AG08395 (cell line): ENCODE measurements at regions not wholly inside any gene's neighbourhood (a gene's known extent, or its start where the extent isn't known, plus 50 kb on each side); places are given as distances from the start of the nearest gene placed in this dataset.
"Not testable (repeated sequence)": the region's sequence is repeated elsewhere in the genome, so short reads cannot be mapped to it uniquely, and the experiment has no call there.

ENCODE experiments used
- DNase-seq: peaks from one replicate; pipeline ENCODE4 v3.0.0; 2012; ENCODE audit warnings: mixed read lengths, low spot score

DNA sequence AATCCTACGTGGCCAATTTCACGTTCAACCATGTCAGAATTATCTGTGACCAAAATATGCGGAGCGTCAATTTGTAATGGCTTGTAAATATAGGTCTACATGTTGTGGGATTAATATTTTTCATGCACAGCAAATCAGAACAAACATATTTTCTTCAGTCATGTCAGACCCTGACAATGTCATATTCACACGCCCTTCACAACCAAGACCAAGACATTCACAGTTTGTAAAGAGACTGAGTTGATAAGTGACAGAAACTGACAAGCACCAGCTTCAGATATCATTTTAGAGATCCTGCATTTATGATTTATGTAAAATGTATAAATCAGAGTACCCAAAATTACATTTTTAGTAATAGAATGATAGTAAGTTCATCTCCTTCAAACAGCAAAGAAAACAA is 57.3 kb upstream of the NOVA1 start:
- no peak for DNase-seq

DNA sequence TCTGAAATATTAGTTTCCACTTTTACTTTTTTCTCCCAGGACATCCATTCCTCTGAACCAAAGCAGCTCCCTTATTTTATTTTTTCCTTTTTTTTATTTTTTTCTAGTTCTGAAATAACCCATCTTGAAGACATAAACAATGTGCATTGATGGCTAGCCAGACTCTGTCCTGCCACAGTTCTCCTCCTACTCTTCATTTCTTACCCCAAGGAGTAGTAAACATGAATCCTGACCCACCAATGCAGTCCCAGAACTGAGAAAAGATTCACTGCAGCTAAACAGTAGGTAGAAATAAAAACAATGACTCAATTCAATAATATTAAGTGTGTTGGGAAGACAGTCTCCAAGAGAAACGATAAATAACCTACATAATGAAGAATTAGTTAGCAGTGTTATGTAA is 65.7 kb upstream of the NOVA1 start:
- no peak for DNase-seq

DNA sequence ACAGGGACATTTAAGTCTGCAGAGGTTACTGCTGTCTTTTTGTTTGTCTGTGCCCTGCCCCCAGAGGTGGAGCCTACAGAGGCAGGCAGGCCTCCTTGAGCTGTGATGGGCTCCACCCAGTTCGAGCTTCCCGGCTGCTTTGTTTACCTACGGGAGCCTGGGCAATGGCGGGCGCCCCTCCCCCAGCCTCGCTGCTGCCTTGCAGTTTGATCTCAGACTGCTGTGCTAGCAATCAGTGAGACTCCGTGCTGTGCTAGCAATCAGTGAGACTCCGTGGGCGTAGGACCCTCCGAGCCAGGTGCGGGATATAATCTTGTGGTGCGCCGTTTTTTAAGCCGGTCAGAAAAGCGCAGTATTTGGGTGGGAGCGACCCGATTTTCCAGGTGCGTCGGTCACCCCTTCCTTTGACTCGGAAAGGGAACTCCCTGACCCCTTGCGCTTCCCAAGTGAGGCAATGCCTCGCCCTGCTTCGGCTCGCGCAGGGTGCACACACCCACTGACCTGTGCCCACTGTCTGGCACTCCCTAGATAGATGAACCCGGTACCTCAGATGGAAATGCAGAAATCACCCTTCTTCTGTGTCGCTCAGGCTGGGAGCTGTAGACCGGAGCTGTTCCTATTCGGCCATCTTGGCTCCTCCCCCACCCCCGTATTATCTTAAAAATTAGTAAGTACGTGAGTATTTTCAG is 81.0 kb upstream of the NOVA1 start:
- not testable (repeated sequence) for DNase-seq

DNA sequence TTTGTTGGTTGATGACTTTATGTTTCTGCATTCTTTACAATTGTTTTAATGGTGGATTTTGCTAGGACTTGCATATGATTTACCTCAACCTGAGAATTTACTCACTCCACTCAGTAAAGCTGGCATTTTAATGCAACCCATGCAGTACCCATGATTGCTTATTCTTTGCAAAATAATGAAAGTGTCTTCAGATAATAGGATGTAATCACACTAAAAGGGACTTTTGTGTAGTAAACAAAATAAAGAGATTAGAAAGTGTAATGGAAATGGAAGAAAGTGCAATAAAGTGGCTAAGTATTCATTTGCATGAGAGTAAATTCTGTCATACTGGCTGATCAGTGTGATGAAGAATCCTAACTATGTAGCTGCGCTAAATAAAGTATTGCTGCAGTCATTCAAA is 87.6 kb upstream of the NOVA1 start:
- DNase-seq: no peak

DNA sequence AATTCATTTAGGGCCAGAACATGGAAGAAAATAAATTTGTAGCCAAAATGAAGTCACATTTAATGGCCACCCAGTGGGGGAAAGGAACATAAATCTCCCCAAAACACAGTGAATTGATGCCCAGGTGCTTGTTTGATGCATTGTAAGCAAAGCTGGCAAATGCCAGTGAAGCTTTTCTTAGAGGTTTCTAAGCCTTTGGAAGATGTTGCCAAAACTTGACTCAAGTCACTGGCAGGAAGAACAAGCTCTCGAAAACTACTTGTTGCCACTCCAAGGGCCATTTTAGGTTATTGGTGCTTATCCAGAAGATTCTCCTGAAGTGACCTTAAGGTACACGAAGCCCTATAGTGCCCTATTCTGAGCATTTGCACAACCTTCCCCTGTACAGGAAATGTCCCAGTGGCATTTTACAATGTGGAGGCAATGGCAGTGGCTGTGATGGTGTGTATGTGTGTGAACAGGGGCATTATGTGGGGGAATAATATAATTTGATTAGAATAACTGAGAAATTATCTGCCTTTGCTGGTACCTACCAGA is 89.5 kb upstream of the NOVA1 start:
- no peak for DNase-seq

DNA sequence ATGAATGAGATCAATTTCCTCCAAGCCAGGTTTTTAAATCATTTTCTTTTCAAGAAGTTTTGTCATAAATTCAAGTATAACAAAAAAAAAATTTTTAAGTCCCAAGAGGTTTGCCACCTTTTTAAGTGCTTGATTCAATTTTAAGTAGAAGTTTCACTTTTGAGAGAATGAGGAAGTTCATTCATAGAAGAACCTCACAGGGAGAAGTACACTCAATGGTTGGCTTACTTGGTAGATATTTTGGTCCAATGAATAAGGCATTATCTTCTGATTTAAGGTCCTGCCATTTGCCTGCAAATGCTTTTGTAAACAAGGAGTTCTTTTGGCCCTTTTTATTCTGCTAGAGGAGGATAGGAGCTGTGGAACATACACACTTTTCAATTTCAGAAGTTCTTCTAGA is 96.7 kb upstream of the NOVA1 start:
- DNase-seq: no peak

DNA sequence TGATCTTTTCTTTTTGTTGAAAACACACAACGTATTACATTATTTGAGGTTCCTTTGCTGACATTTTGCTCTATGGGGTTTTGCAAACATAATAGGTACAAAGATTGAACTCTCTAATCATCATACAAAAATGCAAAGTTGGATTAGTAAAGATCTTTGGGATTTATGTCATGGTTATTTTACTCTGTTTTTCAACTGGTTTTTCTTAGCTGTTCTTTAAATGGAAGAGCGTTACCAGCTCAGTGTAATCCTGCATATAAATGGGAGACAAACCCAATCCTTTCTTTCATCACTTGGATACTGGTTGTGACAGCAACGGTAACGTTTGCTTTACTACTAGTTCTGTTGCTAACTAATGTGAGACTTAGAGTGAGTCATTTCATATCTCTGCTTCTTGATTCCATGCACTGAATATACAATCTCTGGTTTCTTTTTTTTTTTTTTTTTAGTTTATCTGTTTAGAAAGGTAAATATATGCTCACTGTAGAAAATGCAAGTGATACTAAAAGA is 104.9 kb upstream of the NOVA1 start:
- no peak for DNase-seq

DNA sequence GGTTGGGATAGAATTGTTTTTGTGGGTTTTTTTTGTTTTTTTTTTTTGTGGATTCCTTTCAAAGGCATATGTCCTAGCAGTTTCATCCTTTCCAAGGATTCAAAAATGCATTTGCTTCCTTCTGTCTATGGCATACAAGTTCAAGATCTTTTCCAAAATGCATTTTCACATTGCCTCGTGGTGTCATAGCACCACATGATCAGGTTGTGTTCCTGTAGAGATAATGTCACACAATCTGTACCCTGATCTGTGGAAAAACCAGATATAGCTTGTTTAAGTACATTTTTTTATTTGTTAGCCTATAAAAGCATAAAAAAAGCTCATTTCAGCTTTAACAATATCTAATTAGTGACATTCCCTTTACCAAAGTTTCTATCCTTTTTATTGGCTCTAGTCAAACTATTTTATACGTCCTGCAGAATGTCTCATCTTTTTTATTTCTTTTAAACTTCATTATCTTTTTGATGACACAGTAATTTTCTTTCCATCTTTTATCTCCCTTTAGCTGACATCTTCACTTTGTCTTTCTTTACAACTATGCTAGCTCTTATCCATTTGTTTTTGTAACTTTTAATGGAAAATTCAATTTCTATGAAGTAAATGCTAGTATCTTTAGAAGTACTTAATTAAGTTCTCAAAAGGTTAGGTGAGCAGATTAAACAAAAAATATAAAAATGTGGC is 106.0 kb upstream of the NOVA1 start:
- no peak for DNase-seq

DNA sequence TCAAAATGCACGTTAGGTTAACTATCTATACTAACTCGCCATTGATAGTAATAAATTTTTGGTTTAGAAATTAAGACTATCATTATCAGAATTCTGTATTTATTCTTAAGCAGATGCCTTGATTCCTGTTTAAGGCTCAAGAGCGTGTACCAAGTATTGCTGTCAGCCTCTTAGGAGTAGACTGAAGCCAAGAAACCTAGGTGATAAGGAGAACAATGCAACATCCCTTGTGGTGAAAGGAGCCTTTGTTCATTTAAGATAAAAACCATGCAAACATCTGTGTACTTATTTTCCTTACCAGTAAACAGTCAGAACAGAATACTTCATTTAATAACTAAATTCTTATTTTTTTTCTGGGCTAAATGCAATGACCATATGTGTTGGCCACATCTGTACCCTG is 109.4 kb upstream of the NOVA1 start:
- no peak for DNase-seq

DNA sequence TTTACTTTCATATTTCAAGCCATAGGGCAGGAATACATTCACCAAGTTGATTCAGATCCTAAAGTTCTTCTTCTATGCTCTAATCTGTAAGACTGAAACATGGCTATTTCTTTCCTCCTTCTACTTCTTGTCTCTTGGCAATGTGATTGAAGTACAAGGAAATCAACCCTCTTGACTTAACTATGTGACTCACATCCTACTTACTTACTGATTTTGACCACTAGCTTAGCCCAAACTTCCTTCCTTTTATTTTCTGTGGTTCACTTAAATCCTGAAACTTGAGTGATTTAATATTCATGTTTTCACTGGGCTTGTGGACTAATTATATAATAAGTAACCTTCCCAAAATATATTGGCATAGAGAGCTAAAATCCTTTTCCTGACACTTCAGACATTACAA is 111.2 kb upstream of the NOVA1 start:
- peak; percentile 3 for DNase-seq

DNA sequence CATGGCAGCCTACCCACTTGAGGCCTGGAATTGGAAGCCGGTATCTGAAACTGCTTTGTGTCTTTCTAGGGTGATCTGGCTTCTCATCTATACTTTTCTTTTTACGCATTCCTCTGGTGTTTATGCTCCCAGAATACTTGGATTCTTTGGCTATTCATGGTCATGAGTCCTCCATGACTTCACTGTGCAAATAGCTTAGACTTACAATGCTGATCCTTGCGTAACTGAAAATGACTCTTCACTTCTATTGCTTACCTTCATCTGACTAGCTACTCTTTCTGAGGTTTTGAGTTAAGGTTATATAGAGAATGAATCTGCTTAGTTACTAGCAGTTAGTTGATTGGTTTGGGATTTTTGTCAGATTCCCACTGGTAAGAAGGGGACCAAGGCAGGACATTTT is 121.7 kb upstream of the NOVA1 start:
- peak; percentile 8 for DNase-seq

DNA sequence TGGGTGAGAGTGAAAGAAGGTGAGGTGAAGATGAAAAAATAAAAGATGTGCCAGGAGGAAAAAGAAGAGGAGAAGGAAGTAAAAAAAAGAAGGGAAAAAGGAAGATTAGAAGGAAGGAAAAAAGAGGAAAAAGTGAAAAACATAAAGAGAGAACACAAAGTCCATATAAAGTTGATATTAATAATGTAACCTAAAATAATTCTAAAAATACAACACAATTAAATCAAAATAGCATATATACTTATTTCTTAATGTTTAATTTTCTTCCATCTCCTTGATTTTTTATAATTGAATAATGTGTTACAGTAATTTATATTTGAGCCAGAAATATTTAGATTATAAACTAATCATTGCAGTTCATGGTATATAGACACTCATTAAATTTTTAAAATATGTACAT is 124.4 kb upstream of the NOVA1 start:
- DNase-seq: no peak

DNA sequence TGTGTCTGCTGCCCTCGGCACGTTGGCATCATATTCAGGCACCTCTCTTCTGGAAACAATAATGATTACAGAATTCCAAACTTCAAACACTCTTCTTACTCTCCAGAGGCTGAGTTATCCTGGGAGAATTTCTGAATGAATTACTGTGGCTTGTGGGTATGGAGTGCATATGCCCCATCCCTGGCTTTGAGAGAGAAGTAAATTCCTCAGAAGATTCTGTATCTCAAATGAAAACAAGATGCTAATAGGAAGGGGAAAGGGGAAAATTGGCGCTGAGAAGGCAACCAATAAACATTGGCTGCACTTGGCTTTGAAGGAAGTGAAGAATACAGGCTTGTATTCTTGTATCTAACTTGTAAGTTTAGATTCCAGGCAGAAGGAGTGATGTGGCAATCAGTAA is 132.0 kb upstream of the NOVA1 start:
- DNase-seq: peak; percentile 62

DNA sequence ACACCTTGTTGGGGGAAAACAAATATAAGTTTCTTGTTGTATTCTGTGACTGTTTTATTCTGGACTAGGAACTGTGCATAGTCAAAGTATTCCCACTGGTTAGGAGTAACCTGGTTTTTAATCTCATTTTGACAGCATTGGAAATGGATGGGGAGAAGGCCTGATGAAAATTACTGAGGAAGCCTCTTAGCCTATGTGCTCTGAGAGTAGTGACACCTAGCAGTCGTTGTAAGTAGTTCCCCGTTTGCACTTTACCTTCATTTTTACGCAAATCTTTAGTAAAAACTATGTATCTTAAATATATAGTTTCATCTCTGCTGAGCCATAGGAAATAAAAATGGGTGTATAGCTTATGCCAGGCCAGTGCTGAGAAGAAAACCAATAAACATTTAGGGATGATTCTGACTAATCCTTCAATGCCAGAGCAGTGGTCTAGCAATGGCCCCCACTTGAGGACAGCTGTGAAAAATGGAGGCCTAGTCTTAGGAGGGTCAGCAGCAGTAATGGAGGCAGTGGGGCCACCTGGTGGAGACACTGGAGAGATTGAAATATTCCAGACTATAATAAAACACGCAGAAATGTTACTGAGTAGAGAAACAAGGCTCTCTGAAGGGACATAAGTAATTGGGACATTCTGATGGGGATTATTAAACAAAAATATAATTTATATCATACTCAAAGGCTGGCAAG is 133.2 kb upstream of the NOVA1 start:
- peak; percentile 1 for DNase-seq

DNA sequence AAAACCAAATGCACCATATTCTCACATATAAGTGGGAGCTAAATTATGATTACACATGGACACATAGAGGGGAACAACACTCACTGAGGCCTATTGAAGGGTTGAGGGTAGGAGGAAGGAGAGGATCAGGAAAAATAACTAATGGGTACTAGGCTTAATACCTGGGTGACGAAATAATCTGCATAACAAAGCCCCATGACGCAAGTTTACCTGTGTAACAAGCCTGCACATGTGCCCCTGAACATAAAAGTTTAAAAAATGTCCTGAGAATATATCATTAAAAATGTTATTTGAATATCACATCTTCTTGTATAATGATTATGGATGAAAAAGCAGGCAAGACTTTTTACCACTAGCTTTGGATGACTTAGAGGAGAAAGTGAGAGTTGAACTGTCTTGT is 138.0 kb upstream of the NOVA1 start:
- no peak for DNase-seq

DNA sequence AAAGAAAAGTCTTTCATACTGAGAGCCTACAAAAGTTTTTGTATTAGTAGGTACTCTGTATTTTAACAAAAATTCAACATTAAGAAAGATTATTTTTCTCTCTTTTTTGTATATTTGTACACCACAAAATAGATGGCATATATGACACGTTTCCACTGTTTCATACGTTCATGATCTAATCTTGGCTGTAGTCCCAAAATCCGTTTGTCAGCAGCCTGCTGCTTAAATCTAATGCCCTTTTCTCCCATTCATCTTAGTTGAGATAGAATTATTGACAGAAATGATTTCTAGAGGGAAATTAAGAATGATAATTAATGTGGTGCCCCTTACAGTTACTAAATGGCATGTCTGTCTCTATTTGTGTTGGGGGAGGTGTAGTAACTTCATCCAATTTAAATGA is 140.7 kb upstream of the NOVA1 start:
- DNase-seq: no peak

DNA sequence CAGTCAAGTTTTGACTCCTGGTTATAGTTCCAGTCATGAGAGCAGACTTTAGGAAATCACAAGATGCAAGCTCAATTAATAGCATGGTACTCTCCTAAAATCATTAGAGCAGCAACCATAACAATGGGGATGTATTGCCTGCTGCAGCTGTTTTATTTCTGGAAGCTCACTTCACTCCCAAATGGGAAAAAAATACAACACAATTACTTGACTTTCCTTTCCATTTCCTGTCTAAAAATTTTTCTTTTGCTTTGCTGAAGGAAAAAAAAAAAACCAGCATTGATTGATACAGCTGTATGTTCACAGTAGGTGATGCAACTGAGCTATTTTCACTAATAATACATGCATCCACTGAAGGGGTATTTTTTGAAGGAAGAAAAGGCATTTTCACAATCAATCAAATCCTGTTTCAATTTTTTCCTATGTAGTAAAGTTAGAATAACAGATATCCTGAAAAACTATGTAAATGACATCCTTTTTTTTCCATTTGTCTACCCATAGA is 143.9 kb upstream of the NOVA1 start:
- no peak for DNase-seq

DNA sequence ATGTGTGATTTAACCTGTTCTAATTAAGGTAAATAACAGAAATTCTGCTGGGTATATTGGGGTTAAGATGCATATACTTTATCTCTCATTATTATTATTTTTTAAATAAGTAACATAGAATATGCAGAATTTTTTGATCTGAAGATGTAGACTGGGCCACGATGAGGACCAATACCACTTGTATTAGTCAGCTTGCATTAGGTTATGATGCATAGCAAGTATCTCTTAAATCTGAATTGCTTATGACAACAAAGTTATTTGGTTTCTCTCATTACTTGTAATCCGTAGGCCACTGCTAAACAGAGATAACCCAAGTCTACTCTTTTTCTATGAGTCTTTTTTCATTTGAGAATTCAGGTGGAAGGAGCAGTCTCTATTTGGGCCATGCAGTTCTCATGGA is 145.5 kb upstream of the NOVA1 start:
- DNase-seq: no peak

DNA sequence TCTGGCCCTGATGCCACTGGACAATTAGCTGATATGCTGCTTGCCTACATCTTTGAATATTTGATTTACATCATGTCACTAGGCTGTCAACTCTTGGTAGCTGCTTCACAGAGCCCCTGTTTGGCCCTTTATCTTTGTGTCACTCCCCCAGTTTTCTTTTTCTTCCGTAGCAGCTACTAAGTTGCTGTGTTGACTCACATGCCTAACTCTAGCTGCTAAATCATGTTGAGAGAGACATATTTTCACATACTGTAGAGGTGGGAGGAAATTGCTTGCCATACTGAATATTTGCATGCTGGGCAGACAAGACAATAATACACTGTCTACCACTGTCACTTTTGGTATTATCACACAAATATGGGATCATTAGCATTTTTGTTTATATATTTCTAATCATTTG is 147.1 kb upstream of the NOVA1 start:
- no peak for DNase-seq

DNA sequence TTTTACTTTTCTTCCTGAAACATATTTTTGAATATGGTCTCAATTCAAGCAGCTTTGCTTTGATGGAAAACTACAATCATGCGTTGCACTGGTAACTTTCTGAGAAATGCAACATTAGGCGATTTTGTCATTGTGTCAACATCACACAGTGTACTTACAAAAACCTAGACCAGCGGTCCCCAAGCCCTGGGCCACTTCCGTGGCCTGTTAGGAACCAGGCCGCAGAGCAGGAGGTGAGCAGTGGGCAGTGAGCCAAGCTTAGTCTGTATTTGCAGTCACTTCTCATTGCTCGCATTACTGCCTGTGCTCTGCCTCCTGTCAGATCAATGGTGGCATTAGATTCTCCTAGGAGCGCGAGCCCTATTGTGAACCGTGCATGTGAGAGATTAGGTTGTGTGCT is 163.7 kb upstream of the NOVA1 start:
- no peak for DNase-seq

DNA sequence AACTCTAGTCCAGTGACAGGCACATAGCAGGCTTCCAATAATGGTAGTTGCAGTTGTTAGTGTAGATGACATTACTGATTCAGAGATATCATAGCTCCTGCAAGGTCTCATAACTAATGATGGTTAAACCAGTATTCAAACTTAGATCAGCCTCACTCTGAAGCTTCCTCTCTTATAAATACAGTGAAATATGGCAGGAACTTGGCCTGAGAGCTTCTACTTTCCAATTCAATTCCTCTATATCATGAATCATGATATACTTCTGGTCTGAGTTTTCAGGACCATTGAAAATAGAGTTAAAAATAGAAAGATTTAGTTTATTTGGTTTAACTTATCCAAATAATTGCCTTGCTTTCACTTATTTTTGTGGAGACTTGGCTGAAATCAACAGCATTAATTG is 167.5 kb upstream of the NOVA1 start:
- DNase-seq: peak; percentile 5

DNA sequence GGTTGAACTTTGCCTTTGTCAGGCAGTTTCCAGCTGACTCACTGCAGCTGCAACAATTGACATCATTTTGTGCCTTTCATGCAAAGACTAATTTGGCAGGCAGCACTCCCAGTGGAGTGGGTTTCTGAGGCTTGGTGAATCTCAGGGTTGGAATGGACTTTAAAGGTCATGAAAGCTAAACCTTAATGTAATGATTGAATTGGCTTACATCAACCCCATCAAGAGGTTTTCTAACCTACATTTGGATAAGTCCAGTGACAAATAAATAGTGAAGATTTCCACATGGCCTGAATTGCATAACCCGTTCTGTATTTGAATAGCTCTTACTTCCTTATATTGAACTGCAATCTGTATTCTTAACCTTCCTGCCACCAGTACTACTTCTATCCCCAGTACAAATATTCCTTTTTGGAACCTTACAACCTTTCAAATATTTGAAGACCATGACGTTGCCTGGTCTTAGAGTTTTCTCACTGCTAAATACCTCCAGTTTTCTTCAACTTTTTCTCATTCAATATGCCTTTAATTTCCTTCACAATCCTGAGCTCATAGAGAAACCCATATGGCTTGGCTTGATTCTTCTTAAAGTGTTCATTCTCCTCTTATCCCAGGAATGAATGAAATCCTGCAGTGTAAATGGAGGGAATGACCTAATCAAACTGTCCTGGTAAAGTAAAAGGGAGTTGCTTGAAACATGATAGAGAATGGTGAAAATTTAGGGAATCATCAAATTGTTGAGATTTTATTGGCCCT is 168.1 kb upstream of the NOVA1 start:
- peak; percentile 73 for DNase-seq
